SKM-1 (cell line): ENCODE measurements at regions not wholly inside any gene's neighbourhood (a gene's known extent, or its start where the extent isn't known, plus 50 kb on each side); places are given as distances from the start of the nearest gene placed in this dataset.

Source experiments
- DNase-seq: peaks from one replicate; lab custom pipeline; 2025; ENCODE audit not compliant: unreplicated experiment; lab: John Stamatoyannopoulos, UW

- no peak for DNase-seq
Observed at GRCh38 chr13:111924678-111925075, 142.3 kb upstream of the SOX1 start.

- no peak for DNase-seq
Observed at GRCh38 chr13:111925146-111925875, 141.6 kb upstream of the SOX1 start.

DNA sequence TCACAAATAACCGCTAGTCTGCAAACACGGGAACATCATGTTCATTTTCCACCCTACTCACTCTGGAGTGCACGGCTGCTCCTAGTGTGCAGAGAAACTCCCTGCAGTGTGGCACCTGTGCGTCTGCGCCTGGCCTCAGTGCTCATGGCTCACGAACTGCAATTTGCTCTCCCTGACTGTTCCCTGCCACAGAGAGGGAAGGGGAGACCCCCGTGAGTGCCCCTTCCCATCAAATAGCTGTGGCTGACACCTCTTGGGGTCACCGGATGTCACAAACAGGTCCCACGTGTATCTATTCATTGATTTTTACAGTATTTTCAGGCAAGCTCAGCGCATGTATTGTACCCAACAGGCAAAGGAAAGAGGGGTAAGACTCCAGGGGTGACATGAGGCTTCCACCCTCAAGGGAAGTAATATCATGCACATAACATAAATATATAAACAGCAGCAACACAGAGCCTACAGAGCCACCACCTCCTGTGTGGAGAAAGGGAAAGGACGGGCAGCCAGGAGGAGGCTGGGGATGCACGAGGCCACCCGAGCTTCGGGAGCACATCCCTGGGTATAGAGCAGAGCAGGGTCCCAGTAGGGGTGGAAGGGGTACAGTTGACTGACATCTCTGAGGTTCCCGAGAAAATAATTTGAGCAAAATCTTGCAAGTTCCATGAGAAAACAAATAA is 140.3 kb upstream of the SOX1 start:
- DNase-seq = no peak

DNA sequence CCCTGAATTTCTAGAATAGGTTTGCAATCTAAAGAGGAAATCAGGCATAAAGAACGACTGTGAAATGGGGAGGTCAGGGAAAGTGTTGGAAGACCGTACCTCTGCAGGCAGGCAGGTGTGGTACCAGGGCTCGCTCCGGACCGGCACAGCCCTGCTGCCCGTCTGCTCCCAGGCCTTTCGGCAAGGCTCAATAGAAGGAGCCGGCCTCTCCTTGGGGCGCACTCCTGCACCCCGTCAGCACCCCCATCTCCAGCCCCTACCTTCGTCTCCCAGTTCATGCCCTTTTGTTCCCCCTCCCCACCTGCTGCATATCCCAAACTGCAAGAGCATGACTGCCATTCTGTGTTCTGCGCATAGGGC is 139.8 kb upstream of the SOX1 start:
- no peak for DNase-seq

DNA sequence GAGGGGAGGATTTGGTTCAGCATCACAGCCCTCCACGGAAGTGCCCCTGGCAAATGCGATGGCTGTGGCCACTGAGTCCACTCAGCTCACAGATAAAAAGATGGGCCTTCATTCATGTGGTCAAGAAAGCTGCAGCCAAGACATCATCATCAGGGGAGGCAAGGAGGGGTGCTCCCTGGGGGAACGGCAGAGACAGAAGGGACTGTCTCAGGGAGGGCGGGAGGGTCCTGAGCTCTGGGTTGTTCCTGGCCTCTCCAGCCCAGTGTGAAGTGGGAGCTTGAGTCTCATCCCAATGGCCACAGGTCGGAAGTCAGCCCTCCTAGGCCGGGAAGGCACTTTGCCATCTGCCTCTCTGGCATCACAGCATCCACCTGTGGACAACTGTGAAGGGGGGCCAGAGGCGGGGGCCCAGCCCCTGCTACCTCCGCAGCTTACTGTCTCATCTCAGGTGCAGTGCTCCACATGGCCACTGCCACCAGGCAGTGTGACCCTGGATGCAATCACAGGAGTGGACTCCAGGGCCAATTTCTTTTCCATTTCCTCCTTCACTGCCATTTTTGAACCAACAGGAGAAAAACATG is 137.8 kb upstream of the SOX1 start:
- DNase-seq = no peak

DNA sequence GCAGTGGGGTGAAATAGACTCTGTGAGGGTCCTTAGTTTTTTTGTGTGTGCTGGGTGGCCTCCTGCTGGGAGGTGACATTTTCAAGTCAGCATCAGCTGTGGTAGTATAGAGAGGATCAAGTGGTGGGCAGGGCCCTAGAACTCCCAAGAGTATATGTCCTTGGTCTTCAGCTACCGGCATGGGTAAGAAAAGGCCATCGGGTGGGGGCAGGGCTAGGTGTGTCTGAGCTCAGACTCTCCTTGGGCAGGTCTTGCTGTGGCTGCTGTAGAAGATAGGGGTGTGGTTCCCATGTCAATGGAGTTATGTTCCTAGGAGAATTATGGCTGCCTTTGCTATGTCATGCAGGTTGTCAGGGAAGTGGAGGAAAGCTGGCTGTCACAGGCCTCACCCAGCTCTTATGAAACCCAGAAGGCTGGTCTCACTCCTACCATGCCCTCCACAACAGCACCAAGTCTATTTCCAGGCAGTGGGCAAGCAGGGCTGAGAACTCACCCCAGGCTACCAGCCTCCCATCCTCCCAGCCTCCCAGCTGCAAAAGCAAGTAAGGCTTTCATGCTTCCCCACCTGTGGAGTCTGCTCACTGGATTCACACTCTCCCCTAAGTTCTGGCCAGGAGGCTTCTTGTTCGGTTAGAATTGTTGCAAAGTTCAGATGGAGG is 130.6 kb upstream of the SOX1 start:
- DNase-seq = no peak

- no peak for DNase-seq
Observed at GRCh38 chr13:111937777-111938311, 129.1 kb upstream of the SOX1 start.

GRCh38 chr13:111938741-111939665 is 127.9 kb upstream of the SOX1 start:
- DNase-seq = no peak

DNA sequence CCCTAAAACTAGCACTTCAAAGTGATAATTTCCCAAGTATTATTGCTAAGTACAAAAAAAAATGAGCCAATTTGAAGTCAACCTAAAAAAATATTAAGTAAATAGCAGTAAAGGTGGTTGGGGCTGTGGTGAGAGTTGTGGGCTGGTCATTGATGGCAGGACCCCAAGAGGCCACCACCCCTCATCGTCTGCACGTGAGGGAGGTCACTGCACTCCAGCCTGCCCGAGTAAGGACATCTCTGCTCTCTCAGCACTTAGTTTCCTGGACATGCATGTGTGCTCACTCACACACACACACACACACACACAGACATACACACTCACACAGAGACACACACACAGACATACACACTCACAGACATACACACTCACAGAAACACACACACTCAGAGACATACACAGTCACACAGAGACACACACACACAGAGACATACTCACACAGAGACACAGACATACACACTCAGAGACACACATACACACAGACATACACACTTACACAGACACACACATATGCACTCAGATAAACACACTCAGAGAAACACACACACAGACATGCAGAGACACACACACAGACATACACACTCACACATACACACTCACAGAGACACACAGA is 127.2 kb upstream of the SOX1 start:
- no peak for DNase-seq

GRCh38 chr13:111940892-111941291 is 126.1 kb upstream of the SOX1 start:
- DNase-seq = no peak

DNA sequence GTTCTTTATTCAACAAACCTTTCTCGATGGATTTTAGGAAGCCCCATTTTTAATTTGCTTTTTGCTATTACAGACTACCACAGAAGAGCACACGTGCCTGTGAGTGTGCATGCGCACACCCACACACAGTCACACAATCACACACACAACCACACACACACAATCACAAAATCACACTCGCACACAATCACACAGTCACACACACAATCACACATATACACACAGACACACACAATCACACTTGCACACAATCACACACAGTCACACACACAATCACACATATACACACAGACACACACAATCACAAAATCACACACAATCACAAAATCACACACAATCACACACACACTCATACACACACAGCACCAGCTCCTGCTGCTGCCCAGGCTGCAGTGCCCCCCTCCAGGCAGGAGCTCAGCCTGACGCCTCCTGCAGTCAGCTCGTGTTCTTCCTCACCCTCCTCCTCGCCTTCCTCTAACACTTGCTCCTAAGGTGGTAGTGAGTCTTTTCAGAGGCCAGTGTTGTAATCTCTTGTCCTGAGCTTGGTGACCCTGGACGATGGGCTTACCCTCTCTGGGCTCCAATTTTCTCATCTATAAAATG is 125.0 kb upstream of the SOX1 start:
- no peak for DNase-seq

GRCh38 chr13:111943229-111943795 is 123.6 kb upstream of the SOX1 start:
- DNase-seq = no peak

- DNase-seq = no peak
Observed at GRCh38 chr13:111944171-111944583, 122.8 kb upstream of the SOX1 start.

DNA sequence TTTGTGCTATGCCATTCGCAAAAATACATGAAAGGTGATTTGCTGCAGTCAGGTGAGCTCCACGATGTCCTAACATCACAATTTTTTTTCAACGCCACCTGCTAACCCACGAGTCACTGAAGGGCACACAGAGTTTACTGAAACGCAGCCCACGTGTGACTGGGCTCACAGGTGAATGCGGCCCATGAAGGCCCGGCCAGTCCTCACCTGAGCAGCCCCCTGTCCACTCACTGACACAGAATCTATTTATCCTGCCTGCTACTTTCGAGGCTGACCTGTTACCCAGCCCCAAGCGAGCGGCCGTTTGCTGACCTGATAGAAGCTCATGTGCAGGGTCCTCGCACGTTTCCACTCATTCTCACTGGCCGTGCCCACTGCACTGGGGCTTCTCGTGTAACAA is 121.9 kb upstream of the SOX1 start:
- no peak for DNase-seq

- no peak for DNase-seq
Observed at GRCh38 chr13:111946214-111946613, 120.7 kb upstream of the SOX1 start.

DNA sequence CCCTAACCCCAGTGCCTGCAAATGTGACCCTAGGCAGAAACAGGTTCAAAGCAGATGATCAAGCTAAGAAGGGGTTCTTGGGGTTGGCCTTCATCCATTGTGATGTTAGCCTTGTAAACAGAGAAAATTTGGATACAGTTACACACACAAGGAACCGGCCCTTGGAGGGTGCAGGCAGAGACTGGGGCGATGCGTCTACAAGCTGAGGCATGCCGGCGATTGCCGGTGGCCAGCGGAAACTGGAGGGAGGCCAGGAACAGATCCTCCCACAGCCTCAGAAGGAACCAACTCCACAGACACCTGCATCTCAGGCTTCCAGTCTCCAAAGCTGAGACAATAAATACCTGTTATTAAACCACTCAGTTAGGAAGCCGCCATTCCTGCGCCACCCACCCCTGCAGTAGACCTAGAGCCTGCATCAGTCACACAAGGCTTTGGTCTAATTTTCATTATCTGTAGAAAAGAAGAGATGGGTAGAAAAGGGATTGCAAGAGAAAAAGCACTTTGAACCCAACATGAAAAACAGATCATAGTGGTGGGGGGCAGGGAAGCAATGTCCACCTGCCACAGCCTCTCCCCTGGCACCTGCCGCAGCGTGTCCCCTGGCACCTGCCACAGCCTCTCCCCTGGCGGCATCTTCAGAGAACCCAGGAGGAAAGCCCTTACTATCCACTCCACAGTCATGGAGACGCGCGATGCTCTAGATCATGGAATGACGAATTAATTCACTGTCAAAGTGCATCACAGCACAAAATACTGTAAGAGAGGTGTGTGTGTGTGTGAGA is 119.7 kb upstream of the SOX1 start:
- no peak for DNase-seq

DNA sequence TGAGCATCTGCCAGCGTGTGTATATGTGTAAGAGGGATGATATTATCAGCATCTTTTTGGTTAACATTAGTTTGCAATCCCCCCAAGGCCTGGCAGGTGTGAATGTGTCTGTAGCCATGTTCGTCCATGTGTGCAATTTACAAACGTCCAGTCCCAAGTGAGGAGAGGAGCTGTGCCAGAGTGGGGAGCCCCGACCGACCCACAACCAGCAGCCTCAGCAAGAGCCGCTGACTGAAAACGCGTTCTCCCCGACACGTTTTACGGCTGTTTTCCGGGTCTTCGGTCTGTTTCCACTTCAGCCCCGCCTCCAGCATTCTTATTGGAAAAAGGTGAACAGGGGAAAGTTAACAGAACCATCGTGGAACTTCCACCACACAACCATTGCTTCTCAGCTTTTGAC is 119.1 kb upstream of the SOX1 start:
- DNase-seq = no peak

DNA sequence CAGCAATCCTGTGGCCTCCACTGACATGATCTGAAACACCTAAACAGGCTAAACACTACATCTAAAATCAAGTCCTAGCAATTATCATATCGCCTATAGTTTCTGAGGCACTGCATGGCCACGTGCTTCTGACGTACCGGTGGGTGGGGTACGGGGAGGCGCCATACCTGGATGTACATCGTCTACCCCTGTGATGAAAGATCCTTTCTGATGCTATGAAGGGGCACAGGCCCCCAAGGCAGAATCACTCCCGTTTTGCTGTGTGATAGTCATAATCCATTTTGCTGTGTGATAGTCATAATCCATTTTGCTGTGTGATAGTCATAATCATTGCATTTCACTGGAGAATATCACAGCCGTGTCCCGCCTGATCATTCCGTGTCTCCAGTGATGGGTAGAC is 118.7 kb upstream of the SOX1 start:
- DNase-seq = no peak

- DNase-seq = no peak
Observed at GRCh38 chr13:111948811-111949210, 118.1 kb upstream of the SOX1 start.
